Chondrocyte (in vitro differentiated cells): ENCODE measurements at regions not wholly inside any gene's neighbourhood (a gene's known extent, or its start where the extent isn't known, plus 50 kb on each side); places are given as distances from the start of the nearest gene placed in this dataset.
"Not testable (repeated sequence)": the region's sequence is repeated elsewhere in the genome, so short reads cannot be mapped to it uniquely, and the experiment has no call there.

Source experiments
- DNase-seq: peaks from one replicate; pipeline ENCODE4 v3.0.0; 2021; ENCODE audit warnings: mixed read lengths, low spot score
- H3K27ac Mint-ChIP-seq: one replicate; pipeline ENCODE4 v1.8.0; 2021; ENCODE audit warnings: mild to moderate bottlenecking, moderate library complexity, mixed read lengths; ENCODE audit not compliant: unreplicated experiment
- H3K27me3 Mint-ChIP-seq: 2 replicates; pipeline ENCODE4 v1.8.0; 2021; ENCODE audit warnings: low read depth, mixed read lengths
- H3K36me3 Mint-ChIP-seq: 2 replicates; pipeline ENCODE4 v1.8.0; 2021; ENCODE audit warnings: low read depth, mixed read lengths
- H3K4me1 Mint-ChIP-seq: 2 replicates; pipeline ENCODE4 v1.8.0; 2021; ENCODE audit warnings: low read depth, mild to moderate bottlenecking, mixed read lengths
- H3K4me3 Mint-ChIP-seq: one replicate; pipeline ENCODE4 v1.8.0; 2021; ENCODE audit warnings: mild to moderate bottlenecking, moderate library complexity, mixed read lengths; ENCODE audit not compliant: unreplicated experiment
- H3K9me3 Mint-ChIP-seq: 2 replicates; pipeline ENCODE4 v1.8.0; 2021; ENCODE audit warnings: low read depth, mixed read lengths
- TF ChIP-seq, protein P1 (sequence below): fragments of 200-600 bp; sonication (generic); IDR thresholded peaks from 2 replicates; pipeline ENCODE4 v1.5.0; 2021; ENCODE audit warnings: antibody characterized with exemption, mild to moderate bottlenecking, moderate library complexity

DNA sequence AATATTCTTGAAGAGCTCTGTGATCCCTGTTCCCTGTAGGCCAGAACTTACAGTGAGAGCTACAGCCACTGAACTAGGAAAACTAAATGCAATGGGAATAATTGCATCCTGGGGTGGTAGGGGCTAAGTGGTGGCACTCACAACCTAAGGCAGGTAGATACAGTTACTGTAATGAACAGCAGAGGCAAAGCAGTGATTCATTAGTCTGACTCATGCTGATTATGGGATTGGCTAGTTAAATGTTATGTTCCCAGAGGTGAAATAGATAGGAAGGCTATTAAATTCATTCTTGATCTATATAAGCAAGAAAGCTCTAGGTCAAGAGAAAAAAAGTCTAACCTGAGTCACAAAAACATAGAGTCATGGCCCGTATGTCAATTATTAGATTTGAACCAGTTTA, 173.1 kb upstream of the MALRD1 start:
- H3K4me3 Mint-ChIP-seq, result no peak overlapping the region
- no peak for DNase-seq

DNA sequence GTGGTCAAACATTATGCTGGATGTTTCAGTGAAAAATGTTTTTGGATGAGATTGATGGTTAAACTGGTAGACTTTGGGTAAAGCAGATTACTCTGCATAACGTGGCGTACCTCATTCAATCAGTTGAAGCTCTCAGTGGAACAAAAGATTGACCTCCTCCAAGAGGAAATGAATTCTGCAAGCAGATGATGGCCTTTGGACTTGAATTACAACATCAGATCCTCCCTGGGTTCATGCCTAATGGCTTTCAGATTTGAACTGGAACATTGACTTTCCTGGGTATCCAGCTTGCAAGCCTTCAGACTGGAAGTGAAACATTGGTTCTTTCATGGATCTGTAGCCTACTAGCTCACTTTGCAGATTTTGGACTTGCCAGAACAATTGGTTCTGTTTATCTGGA, 169.3 kb upstream of the MALRD1 start:
- Mint-ChIP-seq H3K9me3 (peaks cover 3% of the 10 kb centered on the region), H3K4me1 (no peaks in the 10 kb centered on the region), H3K4me3 (no peak overlapping the region), H3K27me3 (peaks cover 2% of the 10 kb centered on the region), H3K27ac (no peak overlapping the region), H3K36me3 (no peaks in the 10 kb centered on the region)
- TF ChIP-seq, protein P1, sequence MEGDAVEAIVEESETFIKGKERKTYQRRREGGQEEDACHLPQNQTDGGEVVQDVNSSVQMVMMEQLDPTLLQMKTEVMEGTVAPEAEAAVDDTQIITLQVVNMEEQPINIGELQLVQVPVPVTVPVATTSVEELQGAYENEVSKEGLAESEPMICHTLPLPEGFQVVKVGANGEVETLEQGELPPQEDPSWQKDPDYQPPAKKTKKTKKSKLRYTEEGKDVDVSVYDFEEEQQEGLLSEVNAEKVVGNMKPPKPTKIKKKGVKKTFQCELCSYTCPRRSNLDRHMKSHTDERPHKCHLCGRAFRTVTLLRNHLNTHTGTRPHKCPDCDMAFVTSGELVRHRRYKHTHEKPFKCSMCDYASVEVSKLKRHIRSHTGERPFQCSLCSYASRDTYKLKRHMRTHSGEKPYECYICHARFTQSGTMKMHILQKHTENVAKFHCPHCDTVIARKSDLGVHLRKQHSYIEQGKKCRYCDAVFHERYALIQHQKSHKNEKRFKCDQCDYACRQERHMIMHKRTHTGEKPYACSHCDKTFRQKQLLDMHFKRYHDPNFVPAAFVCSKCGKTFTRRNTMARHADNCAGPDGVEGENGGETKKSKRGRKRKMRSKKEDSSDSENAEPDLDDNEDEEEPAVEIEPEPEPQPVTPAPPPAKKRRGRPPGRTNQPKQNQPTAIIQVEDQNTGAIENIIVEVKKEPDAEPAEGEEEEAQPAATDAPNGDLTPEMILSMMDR, result no peak
- no peak for DNase-seq

More for the DNA sequence above, 173.1 kb upstream of the MALRD1 start:
- H3K36me3 Mint-ChIP-seq, result no peaks in the 10 kb centered on the region
- no peaks in the 10 kb centered on the region for H3K4me1 Mint-ChIP-seq
- TF ChIP-seq, protein P1, result no peak
- H3K27me3 Mint-ChIP-seq, result peaks cover 2% of the 10 kb centered on the region
- H3K27ac Mint-ChIP-seq, result no peak overlapping the region
- H3K9me3 Mint-ChIP-seq, result peaks cover 7% of the 10 kb centered on the region

DNA sequence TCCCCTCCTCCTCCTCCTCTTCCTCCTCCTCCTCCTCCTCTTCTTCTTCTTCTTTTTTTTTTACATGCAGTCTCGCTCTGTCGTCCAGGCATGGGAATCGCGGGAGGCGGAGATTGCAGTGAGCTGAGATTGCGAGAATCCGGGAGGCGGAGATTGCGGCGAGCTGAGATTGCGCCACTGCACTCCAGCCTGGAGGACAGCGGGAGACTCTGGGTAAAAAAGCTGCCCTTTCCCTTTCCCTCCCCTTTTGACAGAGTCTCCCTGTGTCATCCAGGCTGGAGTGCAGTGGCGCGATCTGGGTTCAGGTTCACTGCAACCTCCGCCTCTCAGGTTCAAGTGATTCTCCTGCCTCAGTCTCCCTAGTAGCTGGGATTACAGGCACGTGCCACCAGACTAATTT, 168.1 kb upstream of the MALRD1 start:
- peaks cover 2% of the 10 kb centered on the region for H3K27me3 Mint-ChIP-seq
- no peaks in the 10 kb centered on the region for H3K4me1 Mint-ChIP-seq
- H3K4me3 Mint-ChIP-seq, result no peak overlapping the region
- H3K36me3 Mint-ChIP-seq, result no peaks in the 10 kb centered on the region
- no peak overlapping the region for H3K27ac Mint-ChIP-seq
- DNase-seq, result no peak
- peaks cover under 1% of the 10 kb centered on the region for H3K9me3 Mint-ChIP-seq
- TF ChIP-seq, protein P1, result no peak

DNA sequence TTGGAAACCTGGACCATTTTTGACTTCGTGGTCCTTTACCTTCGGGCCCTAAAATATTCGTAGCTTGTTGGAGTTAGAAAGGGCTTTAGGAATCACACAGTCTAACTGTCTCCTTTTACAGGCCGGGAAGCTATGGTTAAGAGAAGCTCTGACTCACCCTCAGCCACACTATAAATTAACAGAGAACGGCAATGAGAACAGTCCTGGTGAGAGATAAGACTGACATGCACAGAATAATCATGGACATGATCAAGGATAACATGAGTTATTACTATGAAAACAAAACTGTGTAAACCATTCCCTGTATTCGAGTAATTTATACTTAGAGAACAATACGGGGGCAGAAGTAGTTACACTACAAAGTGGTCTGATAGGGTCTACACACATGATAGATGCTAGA, 162.5 kb upstream of the MALRD1 start:
- no peak for DNase-seq
- H3K27ac Mint-ChIP-seq, result no peak overlapping the region
- H3K36me3 Mint-ChIP-seq, result no peaks in the 10 kb centered on the region
- H3K4me1 Mint-ChIP-seq, result no peaks in the 10 kb centered on the region
- TF ChIP-seq, protein P1, result no peak
- H3K27me3 Mint-ChIP-seq, result no peaks in the 10 kb centered on the region
- no peak overlapping the region for H3K4me3 Mint-ChIP-seq
- no peaks in the 10 kb centered on the region for H3K9me3 Mint-ChIP-seq

DNA sequence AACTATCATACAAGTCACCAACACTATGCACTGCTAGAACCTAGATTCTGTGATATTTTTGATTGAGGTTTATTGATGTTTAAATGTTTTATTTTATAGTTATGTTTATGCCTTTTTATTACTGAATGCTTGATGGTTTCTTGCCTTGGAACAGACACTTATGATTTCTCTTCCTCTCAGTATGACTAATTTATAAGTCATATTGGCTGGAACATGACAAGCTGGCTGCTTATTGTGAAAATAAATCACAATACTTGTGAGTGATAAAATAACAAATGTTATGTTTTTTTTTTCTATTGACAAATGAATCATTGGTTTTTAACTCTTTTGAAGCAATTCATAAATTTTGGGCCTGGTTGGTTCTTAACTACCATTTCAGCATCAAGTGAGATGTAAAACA, 142.0 kb upstream of the MALRD1 start:
- H3K27me3 Mint-ChIP-seq, result no peaks in the 10 kb centered on the region

DNA sequence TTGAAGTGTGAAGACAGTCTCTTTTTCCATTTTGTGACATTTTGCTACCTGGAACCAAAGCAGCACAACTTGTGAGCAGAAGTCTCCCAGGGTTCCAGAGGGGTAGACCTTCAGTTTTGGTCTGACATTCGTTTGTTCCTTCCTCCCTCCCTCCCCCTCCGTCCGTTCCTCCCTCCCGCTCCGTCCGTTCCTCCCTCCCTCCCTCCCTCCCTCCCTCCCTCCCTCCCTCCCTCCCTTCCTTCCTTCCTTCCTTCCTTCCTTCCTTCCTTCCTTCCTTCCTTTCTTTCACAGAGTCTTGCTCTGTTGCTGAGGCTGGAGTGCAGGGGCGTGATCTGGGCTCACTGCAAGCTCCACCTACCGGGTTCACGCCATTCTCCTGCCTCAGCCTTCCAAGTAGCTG, 131.2 kb upstream of the MALRD1 start:
- H3K4me3 Mint-ChIP-seq, DNase-seq, H3K4me1 Mint-ChIP-seq, H3K27me3 Mint-ChIP-seq, H3K36me3 Mint-ChIP-seq, H3K9me3 Mint-ChIP-seq: not testable (repeated sequence)
- H3K27ac Mint-ChIP-seq, result peak overlapping the region; percentile 66

More for the DNA sequence above, 142.0 kb upstream of the MALRD1 start:
- H3K27ac Mint-ChIP-seq, result no peak overlapping the region
- H3K4me3 Mint-ChIP-seq, result no peak overlapping the region
- DNase-seq, result no peak
- no peaks in the 10 kb centered on the region for H3K4me1 Mint-ChIP-seq
- TF ChIP-seq, protein P1, result no peak
- H3K9me3 Mint-ChIP-seq, result peaks cover 12% of the 10 kb centered on the region
- H3K36me3 Mint-ChIP-seq, result no peaks in the 10 kb centered on the region
